NCI-H2029 (cell line): ENCODE measurements at regions not wholly inside any gene's neighbourhood (a gene's known extent, or its start where the extent isn't known, plus 50 kb on each side); places are given as distances from the start of the nearest gene placed in this dataset.
"Not testable (repeated sequence)": the region's sequence is repeated elsewhere in the genome, so short reads cannot be mapped to it uniquely, and the experiment has no call there.

Experiments
- DNase-seq: peaks from one replicate; lab custom pipeline; 2025; lab: John Stamatoyannopoulos, UW

DNA sequence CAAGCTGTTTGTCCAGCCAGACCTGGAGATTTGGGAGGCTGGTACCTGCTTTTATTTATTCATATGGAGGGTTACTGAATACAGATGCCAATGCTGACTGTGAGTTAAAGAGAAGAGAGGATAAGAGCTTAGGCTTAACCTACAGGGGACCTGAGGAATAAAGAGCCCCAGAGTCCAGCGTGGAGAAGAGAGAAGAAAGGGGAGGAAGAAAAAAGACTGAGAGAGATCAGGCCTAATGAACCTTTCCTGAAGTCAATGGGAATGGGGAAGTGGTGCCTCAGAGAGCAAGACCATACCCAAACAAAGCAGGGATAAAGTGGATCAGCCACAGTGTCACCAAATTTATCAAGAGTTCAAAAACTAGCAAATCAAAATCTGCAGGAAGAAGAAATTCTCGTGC is 348.6 kb upstream of the KCNH7 start:
- DNase-seq, result no peak

DNA sequence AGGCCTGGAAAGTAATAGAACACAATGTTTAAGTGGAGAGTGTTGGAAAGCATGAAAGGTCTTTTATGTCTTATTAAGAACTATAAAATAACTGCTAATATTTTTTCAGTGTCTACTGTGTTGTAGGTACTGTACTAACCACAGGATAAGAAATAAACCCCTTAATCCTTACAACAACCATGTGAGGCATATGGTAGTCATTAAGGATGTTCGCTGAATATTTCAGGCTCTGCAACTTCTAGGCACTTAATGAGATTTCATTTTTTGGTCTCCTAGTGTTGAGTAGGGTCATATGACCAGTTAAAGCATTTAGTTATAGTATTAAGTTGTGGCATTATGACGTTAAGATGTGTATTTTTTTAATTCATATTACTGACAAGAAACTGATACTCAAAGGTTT is 346.6 kb upstream of the KCNH7 start:
- no peak for DNase-seq

DNA sequence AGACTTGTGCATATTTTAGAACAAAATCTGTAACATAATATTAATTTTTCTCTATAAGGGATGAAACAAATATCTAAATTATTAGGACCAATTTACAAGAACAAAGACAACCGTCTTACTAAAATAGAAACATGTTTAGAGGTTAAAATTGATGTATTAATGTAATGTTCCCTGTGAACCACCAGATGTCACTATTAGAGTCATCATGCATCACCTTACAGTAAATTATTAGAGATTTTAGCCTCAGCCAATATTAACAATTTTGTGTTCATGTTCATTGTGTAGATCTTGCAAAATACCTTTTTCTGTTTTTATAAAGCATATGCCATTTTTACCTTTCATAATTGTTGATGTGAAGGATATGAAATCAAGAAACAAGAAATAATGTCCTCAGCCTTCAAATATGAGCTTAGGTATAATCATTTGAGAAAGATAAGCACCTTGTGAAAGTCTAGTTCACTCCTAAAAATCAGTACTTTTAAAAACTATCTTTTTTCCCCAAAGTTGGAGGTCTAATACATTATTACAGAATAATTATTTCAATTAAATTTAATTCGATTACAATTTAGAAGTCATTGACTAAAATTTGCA is 344.3 kb upstream of the KCNH7 start:
- DNase-seq, result no peak

DNA sequence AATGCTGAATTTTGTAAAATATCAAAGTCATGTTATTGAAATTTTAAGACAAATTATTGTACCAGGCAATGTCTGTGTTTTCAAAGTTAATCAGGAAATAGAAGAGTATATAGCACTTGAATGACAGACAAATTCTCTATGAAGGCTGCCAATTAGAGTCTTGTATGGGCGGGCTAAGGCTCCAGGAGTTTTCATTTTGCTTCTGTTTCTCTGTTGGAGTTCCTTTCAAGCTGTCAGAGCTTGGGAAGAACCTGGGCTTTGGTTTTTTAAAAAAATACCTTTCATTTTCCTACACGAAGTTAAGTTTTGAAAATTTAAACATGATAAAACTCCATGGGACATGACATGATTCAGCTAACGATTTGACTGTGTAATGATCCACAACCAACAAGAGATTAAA is 339.0 kb upstream of the KCNH7 start:
- no peak for DNase-seq

DNA sequence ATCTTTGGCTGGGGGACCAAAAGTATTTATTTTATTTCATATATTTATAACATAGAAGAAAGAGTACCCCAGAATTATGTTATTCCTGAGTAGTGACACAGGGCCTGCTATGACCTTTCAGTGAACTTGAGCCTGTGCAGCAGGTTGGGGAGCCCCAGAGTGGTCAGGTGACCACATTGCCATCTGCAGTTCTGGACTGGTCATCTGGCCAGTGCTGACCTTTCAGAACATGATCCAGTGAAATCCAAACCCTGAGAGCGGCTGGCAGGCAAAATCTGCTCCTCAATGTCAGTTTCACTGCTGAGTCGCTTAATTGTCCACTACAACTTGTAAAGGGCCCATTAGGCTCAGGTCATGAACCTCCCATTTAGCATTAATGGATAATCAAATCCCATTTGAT is 336.7 kb upstream of the KCNH7 start:
- DNase-seq, result no peak

DNA sequence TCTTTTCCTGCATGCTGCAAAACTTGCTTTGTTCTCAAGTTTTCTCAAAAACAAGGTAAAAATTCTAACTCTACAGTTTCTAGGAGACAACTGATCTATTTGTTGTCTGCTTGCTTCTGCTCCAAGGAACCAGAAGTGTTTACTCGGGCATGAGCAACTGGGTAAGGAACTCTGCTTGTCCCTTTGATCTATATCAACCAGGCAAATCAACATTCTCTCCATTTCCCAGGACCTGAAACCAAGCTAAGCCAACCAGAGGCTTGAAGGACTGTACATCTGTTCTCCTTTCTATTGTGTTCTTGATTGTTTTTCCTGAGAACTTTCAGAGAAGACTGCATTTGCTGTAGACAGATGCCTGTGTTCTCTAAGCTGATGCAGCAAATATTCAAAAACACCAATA is 335.0 kb upstream of the KCNH7 start:
- DNase-seq, result no peak

DNA sequence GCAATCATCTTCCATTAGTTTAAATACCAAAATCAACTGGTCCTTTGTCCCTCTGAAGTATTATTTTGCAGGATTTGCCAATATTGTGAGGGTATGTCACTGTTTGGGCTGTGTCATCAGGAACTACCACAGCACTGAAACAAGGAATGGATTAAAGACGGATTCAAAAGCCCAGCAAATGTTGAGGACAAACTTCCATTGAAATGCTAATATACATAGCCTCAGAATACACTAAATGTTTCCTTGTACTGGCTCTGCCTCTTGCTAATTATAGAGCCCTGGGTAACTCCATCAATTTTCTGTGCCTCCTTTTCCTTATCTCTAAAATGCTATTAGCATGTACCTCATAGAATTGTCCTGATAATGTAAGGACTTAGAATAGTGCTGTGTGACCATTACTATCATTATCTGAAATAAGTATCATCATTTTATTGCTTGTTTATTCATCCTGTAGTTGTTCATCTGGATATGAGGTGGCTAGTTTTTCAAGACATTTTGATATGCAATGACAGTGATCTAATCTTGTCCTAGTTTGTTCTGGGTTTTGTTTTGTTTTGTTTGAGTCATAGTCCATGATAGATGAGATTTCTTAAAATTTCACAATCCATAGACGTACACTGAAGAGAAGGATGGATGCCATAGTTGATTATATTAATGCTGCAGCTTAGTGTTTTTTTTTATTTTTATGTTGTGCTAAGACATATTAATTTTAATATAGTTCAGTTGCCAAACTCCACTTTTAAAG is 333.4 kb upstream of the KCNH7 start:
- DNase-seq, result no peak

DNA sequence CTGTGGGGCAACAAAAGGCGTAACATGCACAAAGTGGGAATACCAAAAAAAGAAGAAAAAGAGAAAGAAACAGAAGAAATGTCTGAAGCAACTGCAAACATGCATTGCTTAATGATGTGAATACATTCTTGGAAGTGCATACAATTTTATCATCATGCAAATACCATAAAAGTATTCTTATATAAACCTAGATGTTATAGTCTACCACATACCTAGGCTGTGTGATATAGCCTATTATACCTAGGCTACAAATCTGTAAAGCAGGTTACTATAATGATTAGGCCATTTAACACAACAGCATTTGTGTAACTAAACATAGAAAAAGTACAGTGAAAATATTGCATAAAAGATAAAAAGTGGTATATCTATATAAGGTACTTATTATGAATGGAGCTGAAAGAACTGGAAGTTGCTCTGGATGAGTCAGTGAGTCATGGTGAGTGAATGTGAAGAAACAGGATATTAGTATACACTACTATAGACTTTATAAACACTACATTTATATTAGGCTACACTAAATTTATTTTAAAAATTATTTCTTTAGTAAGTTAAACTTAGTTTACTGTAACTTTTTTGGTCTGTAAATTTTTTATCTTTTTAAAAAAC is 319.4 kb upstream of the KCNH7 start:
- DNase-seq, result no peak

DNA sequence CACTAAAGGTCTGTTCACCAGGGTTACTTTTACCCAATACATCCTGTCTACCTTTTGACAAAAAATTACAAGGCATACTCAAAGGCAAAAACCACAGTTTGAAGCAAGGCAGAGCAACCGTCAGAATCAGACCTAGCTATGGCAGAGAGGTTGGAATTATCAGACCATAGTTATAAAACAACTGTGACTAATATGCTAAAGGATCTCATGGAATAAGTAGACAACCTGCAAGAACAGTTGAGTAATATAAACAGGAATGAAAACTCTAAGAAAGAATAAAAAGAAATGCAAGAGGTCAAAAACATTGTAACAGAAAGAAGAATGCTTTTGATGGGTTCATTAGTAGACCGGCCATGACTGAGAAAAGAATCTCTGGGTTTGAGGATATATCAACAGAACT is 318.8 kb upstream of the KCNH7 start:
- DNase-seq, result no peak

DNA sequence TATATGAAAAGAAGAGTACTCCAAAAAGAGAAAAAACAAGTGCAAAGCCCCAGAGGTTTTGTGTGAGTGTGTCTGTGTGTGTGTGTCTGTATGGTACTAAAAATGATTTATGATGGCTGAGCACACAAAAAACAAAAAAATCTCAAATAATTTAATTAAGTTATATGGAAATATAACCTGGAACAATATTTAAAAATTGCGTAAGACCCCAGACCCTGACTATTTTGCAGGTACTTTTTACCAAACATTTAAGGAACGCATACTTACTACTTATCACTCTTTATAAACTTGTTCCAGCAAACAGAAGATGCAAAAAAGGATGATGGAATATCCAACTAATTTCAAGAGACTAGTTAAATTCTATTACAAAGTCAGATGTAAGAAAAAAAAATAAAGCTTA is 317.4 kb upstream of the KCNH7 start:
- no peak for DNase-seq

DNA sequence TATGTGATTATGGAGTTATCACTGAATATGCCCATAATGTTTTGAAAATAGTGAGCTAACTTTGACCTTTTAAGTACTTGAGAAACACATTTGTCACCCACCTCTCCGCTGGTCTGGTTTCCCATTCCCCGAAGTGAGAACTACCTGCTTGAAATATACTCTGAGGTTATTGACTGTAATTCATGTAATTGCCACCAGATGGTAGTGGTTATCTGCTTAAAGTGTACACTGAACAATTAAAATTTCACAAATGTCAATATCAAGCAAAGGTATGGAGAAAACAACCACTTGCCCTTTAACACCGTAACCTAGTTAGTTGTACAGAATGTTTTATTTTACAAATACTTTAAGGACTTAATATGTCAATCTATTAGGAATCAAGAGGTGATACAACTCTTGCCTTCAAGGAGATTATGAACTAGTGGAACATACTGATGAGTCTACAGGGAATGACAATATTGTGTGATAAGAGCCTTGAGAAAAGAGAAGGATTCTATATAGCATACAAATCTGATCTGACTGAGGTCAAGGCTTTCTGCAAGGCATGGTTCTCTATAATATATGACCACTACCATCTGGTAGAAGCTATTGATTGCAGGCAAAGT is 316.8 kb upstream of the KCNH7 start:
- peak; percentile 16 for DNase-seq

DNA sequence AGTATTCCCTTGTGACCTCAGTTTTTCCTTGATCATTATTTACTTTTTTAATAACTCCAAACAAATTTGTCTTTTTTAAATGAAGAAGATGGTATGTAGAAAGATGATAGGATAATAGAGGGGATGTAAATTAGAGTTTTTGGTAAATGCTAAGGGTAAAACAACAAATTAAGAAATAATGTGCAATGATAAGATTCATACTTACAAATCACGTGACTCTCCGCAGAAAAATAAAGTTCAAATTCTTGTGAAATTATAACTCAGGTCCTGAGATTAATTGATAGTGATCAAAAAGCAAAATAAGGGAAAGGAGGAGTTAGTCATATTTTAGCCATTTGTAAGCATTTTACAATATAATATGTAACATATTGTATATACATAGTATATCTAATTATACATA is 304.1 kb upstream of the KCNH7 start:
- DNase-seq, result no peak

DNA sequence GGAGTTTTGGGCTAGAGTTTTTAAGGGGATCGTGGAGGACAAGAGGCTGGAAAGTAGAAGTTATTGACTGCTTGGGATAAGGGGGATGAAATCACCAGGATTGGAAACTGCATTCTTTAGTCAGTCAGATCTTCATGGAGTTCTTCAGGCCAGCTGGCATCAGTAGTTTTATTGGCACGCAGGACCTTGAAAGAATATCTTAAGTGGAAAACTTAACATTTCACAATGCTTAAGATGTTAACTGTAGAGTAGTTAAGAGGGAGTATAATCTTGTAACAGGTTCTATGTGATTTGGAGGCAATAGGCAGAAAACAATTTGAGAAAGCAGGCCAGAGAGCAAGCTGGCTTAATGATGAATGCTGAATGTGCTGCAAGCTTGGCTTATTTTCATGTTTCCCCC is 300.4 kb upstream of the KCNH7 start:
- DNase-seq, result no peak

DNA sequence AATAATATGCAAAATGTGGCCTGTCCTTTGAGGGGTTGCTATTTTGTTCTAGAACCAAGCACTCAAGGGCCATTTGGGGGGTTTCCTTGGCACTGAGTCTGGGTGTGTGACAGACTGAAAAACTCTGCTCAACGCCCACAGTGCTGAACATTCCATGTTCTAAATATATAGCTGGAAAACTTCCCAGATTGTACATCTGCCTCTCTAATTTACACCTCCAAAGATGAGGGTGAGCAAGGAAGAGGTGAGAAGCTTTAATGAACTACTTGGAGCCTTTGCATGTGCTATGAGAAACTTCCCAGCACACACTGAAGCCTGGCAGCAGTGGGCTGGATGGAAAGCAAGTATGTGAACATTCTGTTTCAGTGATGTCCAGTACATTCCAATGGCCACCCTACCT is 296.7 kb upstream of the KCNH7 start:
- no peak for DNase-seq

DNA sequence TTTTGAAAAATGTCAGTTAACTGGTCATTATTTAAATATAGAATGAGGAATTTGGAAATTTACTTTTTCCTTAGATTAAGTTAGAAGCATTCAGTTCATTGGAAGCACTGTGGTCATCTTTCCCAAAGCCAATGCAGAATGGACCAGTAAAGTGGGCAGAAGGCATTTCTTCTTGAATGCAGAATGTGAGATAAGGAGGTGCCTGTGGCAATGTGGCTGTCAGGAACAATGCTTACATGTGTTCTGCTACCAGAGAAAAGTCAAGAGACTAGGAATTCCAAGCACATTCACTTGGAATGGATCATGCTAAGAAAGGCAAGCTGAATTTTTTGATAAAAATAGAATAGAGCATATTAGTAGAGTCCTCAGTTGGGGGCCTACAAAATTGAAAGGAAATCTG is 295.0 kb upstream of the KCNH7 start:
- DNase-seq, result no peak

DNA sequence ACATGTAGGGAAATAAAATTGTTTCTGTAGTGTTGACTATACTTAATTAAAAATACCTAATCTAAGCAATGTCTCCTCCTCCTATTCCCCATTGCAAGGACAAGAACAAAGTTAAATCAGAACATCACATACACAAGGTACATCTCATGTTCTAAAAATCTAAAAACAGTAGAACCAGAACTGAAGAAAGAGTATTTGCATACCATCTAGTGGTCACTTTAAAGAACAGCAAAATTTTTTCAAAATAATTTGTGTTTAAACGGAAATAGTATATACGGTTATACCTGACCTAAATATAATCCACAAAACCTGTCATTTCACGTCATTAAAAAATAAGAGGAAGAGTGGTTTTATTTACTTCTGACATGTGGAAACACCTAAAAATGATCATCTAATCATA is 294.3 kb upstream of the KCNH7 start:
- peak; percentile 26 for DNase-seq

DNA sequence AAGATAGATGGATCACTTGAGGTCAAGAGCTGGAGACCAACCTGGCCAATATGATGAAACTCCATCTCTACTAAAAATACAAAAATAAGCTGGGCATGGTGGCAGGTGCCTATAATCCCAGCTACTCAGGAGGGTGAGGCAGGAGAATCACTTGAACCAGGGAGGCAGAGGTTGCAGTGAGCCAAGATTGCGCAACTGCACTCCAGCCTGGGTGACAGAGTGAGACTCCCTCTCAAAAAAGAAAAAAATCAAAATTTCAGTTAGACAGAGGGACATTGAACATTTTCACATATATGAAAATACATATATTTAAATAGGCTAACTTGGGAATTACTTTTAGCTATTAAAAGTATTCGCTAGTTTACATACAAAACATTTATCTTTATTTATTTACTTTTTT is 293.6 kb upstream of the KCNH7 start:
- not testable (repeated sequence) for DNase-seq

DNA sequence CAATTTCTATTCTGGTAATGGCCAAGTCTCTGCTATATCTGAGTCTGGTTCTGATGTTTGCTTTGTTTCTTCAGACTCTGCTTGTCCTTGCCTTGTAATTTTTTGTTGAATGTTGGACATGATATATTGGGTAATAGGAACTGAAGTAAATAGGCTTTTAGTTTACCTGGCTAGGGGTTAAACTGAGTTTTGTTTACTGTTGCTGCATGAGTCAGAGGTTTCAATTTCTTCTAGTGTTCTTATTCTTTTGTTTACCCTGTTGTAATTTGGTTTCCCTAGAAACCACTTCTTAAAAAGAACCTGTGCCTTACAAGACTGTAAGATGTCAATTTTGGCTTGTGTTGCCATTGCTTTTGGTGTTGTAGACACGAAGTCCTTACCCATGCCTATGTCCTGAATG is 285.0 kb upstream of the KCNH7 start:
- no peak for DNase-seq

DNA sequence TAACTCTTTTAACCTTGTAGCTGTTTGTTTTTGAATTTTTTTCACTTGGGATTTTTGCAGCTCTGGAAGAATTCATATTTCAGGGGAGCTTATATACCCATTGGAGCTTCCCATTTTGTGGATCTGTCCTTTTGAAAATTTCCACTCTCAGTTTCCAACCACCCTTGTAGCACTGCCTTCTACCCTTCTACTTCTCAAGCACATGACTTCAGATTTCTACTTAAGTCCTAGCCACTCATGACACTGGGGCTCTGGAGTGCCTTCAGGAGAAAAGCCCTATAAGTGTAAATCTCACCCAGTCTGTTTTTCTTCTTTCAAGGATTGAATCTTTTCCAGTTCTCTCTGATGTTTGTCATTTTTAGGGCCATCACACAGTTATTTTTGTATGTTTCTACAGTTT is 283.7 kb upstream of the KCNH7 start:
- no peak for DNase-seq

DNA sequence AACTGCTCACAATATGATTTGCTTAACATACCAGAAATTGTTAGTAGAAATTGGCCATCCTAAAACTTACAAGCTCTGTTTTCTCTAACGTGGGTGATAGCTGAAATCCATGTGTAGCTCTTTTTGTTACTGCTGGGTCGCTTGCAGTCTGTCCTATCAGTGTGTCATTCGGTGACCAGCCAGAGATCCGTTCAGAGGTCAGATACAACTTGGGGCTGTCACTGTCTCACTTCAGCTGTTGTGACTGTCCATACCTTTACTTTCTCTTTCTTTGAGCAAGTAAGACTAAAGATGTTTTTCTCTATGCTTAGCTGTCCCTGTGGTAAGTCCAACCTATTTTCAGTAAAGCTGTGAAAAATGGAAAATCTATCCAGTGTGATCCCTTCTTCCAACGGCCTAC is 282.9 kb upstream of the KCNH7 start:
- no peak for DNase-seq

DNA sequence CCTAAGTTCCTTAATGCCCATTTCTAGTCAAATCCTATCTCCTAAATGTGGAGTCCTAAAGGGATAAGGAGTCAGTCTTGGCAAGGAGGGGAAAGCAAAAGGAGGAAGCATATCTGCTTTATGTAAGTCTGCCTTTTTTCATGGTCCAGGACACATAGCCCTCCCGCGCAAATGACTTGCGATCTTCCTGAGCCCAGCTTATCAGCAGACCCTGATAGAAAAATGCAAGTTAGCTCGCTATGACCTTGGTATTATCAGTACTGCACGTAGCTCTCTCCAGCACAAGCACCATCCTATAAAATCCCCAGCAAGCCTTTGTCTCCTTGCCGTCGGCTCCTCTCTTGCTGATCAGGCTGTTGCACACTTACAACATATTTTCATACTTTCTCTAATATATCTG is 281.4 kb upstream of the KCNH7 start:
- DNase-seq, result no peak

DNA sequence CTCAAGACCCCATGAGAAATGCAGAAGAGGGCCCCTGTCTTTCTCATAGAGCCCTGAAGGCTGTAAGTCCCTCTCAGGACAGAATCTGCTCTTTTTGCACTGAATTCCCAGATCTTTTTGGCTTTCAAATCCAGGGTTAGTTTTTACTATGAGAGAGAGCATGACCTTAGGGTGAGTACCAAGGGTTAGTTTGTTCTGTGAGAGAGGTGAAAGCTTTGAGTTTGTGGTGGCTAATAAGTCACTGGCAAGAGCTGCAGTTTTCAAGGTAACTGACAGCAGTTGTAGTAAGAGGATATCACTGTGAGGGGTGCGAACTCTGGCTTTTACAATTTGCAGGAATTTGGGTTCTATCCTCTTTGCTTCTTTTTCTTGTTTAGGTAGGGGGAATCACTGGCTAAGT is 248.4 kb upstream of the KCNH7 start:
- no peak for DNase-seq

DNA sequence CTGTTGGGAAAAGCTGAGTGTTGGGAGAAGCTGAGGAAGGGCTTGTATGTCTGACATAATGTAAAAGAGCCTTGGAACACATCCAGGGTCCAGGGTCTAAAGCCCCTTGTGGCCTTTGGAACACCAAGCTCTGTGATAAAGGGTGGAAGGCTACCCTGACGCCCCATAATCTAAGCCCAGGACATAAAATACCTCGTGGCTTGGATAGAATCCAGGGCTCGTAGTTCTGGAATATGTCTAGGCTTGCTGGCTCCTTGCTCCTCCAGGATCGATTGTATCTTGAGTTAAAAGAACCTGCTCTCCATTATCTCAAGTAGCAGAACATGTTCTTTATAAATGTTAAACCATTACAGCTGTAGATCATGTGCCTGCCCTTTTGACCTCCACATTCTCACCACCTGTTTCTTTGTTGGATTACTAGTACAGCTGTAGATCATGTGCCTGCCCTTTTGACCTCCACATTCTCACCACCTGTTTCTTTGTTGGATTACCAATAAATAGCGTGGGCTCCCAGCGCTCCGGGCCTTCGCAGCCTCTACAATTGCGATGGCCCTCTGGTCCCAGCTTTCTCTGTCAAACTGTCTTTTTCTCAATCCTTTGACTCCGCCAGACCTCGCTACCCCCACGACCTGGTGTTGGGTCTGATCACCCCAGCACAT is 246.9 kb upstream of the KCNH7 start:
- not testable (repeated sequence) for DNase-seq
